GM10248 (cell line): ENCODE measurements at regions not wholly inside any gene's neighbourhood (a gene's known extent, or its start where the extent isn't known, plus 50 kb on each side); places are given as distances from the start of the nearest gene placed in this dataset.
"Not testable (repeated sequence)": the region's sequence is repeated elsewhere in the genome, so short reads cannot be mapped to it uniquely, and the experiment has no call there.

Experiments used
- CTCF ChIA-PET: fragments of 300-600 bp; sonication (Branson Sonifier 250); formaldehyde crosslinking; extraction: SDS; loops from one replicate; lab custom pipeline; 2021; ENCODE audit warnings: antibody characterized with exemption; lab: Yijun Ruan, JAX
- POLR2A ChIA-PET: fragments of 350-650 bp; sonication (Branson Sonifier 250); formaldehyde crosslinking; extraction: SDS; loops from one replicate; lab custom pipeline; 2020; ENCODE audit warnings: antibody characterized with exemption; lab: Yijun Ruan, JAX
- DNase-seq: peaks from one replicate; pipeline ENCODE4 v3.0.0; 2012; ENCODE audit errors: extremely low spot score
- CTCF ChIP-seq: IDR thresholded peaks from 2 replicates; pipeline ENCODE4 v1.5.1; 2012; ENCODE audit warnings: mild to moderate bottlenecking, low read depth; ENCODE audit errors: extremely low read depth, missing control alignments, control extremely low read depth

- CTCF ChIA-PET = interaction anchor here (1.4 kb wide), 1 partner anchor 138 kb away, joined by 3 read pairs; no protein-coding TSS in a partner anchor
- no peak for TF ChIP-seq CTCF
Observed at GRCh38 chr6:167214206-167214605, 56.4 kb upstream of the GPR31 start.

GRCh38 chr6:167215429-167216250, 57.9 kb upstream of the GPR31 start:
- CTCF ChIA-PET = interaction anchor here (0.9 to 1.4 kb wide), 2 partner anchors 134 to 137 kb away, joined by 3 read pairs; no protein-coding TSS in a partner anchor
- POLR2A ChIA-PET = not testable (repeated sequence)

More at GRCh38 chr6:167214206-167214605, 56.4 kb upstream of the GPR31 start:
- DNase-seq = no peak
- POLR2A ChIA-PET = no interaction called here

GRCh38 chr6:167216390-167217050, 58.7 kb upstream of the GPR31 start:
- DNase-seq, POLR2A ChIA-PET: not testable (repeated sequence)
- CTCF ChIA-PET = interaction anchor here (0.6 to 1.1 kb wide), 2 partner anchors 72 to 135 kb away, joined by 3 read pairs; no protein-coding TSS in a partner anchor

More at GRCh38 chr6:167215429-167216250, 57.9 kb upstream of the GPR31 start:
- DNase-seq = not testable (repeated sequence)

- POLR2A ChIA-PET, DNase-seq: not testable (repeated sequence)
- CTCF ChIA-PET = interaction anchor here (0.6 to 1.1 kb wide), 2 partner anchors 71 to 135 kb away, joined by 3 read pairs; no protein-coding TSS in a partner anchor
Observed at GRCh38 chr6:167217073-167217472, 59.3 kb upstream of the GPR31 start.

GRCh38 chr6:167217951-167218759, 60.4 kb upstream of the GPR31 start:
- POLR2A ChIA-PET, DNase-seq: not testable (repeated sequence)
- CTCF ChIA-PET = interaction anchor here (1.8 kb wide), 1 partner anchor 40 kb away, joined by 3 read pairs; no protein-coding TSS in a partner anchor
- TF ChIP-seq CTCF = peak; percentile 17

- CTCF ChIA-PET = interaction anchor here (1.8 kb wide), 1 partner anchor 39 kb away, joined by 3 read pairs; no protein-coding TSS in a partner anchor
- POLR2A ChIA-PET, DNase-seq: not testable (repeated sequence)
Observed at GRCh38 chr6:167219079-167219478, 61.3 kb upstream of the GPR31 start.

- POLR2A ChIA-PET = no interaction called here
- no peak for DNase-seq
- CTCF ChIA-PET = no interaction called here
- no peak for TF ChIP-seq CTCF
Observed at GRCh38 chr6:167219967-167220512, 62.3 kb upstream of the GPR31 start.
